ENCODE measurements at regions not wholly inside any gene's neighbourhood (a gene's known extent, or its start where the extent isn't known, plus 50 kb on each side); places are given as distances from the start of the nearest gene placed in this dataset.

- TF ChIP-seq CTCF (IDR thresholded peaks at IDR 0.05) = no peak
- TF ChIP-seq POLR2A (IDR thresholded peaks at IDR 0.05) = no peak
Observed at GRCh38 chr5:120967366-120967765, 503.3 kb downstream of the PRR16 start.

All from lower leg skin (tissue), 3 donors.